SK-N-SH treated with all-trans-retinoic acid at 6 μM for 48 hours (cell line): ENCODE measurements at regions not wholly inside any gene's neighbourhood (a gene's known extent, or its start where the extent isn't known, plus 50 kb on each side); places are given as distances from the start of the nearest gene placed in this dataset.

Experiments used
- BACH2 ChIP-seq: fragments of 250-450 bp; sonication (Bioruptor Pico); IDR thresholded peaks from 2 replicates; pipeline ENCODE4 v1.9.0; 2021; ENCODE audit warnings: mild to moderate bottlenecking, borderline replicate concordance
- CSDC2 ChIP-seq: fragments of 250-450 bp; sonication (Bioruptor Pico); IDR thresholded peaks from 2 replicates; pipeline ENCODE4 v1.5.0; 2020; ENCODE audit warnings: mild to moderate bottlenecking, moderate library complexity
- CSRNP3 ChIP-seq: fragments of 250-450 bp; sonication (Bioruptor Pico); IDR thresholded peaks from 2 replicates; pipeline ENCODE4 v1.5.1; 2021; ENCODE audit warnings: mild to moderate bottlenecking, moderate library complexity
- RARB ChIP-seq: fragments of 250-450 bp; sonication (Bioruptor Pico); IDR thresholded peaks from 2 replicates; pipeline ENCODE4 v1.8.0; 2021; ENCODE audit warnings: mild to moderate bottlenecking, moderate library complexity
- TCF4 ChIP-seq: fragments of 250-450 bp; sonication (Bioruptor Pico); IDR thresholded peaks from 2 replicates; pipeline ENCODE4 v1.8.0; 2021; ENCODE audit warnings: mild to moderate bottlenecking, moderate library complexity, borderline replicate concordance
- TOX ChIP-seq: fragments of 250-450 bp; sonication (Bioruptor Pico); IDR thresholded peaks from 2 replicates; pipeline ENCODE4 v1.8.0; 2021; ENCODE audit warnings: mild to moderate bottlenecking, moderate library complexity, borderline replicate concordance
- ZFP30 ChIP-seq: fragments of 450-650 bp; formaldehyde crosslinking; IDR thresholded peaks from 2 replicates; pipeline ENCODE4 v1.5.0; 2022; ENCODE audit warnings: mild to moderate bottlenecking, moderate library complexity

DNA sequence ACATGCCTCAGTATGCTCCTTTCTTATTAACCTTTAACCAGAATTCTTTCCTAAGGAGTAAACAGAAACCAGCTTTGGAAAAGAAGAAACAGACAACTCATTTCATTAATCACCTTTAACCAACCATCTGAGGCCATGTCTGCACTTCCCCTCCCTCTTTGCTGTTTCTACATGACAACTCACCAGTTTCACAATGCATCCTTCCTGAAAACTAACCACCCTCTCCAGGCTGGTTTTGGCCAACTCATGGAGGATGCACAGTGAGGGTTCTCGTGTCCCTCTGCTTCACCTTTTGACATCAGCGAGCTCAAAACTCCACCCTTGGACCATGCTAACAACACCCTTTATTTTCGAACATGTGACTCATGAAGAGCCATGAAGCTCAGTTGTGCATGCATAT is 244.1 kb downstream of the ELAVL2 start:
- no peak for TF ChIP-seq CSRNP3 (CRISPR knock-in tag)
- TF ChIP-seq RARB (CRISPR knock-in tag): no peak
- TF ChIP-seq ZFP30 (CRISPR knock-in tag): no peak
- TF ChIP-seq BACH2: no peak
- no peak for TF ChIP-seq TCF4 (CRISPR knock-in tag)
- TF ChIP-seq CSDC2 (CRISPR knock-in tag): no peak
- no peak for TF ChIP-seq TOX (CRISPR knock-in tag)
